ENCODE measurements at regions not wholly inside any gene's neighbourhood (a gene's known extent, or its start where the extent isn't known, plus 50 kb on each side); places are given as distances from the start of the nearest gene placed in this dataset.

DNA sequence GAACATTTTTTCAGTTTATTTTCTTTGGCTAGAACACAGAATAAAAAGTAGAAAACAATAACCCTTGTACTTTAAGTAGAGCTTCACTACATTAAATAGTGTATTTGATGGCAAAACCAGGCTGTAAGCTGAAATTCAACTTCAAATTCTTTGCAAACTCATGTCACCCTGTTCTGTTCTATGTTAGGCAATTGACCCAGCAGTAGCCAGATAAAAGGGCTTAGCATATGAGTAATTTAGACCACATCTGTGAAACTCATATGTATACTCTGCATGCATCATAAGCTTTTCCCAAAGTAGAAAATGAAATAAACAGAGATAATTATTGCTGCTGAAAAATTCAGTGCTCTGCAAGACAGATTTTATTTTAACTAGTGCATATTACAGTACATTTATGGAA, 150.2 kb downstream of the GNAI1 start:
- TF ChIP-seq CTCF (conservative IDR thresholded peaks at IDR 0.05; ENCODE audit: low read length) (no peak), EZH2phosphoT487 (IDR thresholded peaks at IDR 0.05; ENCODE audit: borderline replicate concordance, low read depth, low read length) (no peak)

Data from OCI-LY7 (cell line).